SK-N-MC (cell line): ENCODE measurements at regions not wholly inside any gene's neighbourhood (a gene's known extent, or its start where the extent isn't known, plus 50 kb on each side); places are given as distances from the start of the nearest gene placed in this dataset.

Experiments used
- EZH2 ChIP-seq: fragments of 200-600 bp; sonication (generic); IDR thresholded peaks from one replicate; pipeline ENCODE4 v1.6.1; 2017; ENCODE audit warnings: antibody characterized with exemption
- POLR2AphosphoS5 ChIP-seq: IDR thresholded peaks from 2 replicates; pipeline ENCODE4 v1.6.1; 2012; ENCODE audit warnings: mild to moderate bottlenecking, low read depth, low read length, borderline replicate concordance

DNA sequence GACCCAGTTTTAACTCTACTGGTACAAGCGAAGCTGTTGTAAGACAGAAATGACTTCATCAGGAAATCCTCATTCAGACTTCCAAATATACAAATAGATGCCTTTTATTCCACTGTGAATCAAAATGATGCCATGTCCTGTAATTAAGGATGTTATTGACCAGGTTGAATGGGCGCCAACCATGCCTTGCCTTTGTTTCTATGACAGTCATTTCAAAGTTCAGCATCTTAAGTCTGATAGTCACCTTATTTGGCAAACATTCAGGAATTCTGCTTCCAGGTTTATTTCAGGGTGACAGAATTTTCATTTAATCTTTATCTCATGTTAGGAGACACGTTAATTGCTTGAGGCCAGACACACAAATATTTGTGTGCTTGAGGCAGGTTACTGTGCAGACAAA lies 592.8 kb upstream of the JAG1 start:
- TF ChIP-seq EZH2 (no peak), POLR2AphosphoS5 (no peak)
